OCI-LY7 (cell line): ENCODE measurements at regions not wholly inside any gene's neighbourhood (a gene's known extent, or its start where the extent isn't known, plus 50 kb on each side); places are given as distances from the start of the nearest gene placed in this dataset.

ENCODE experiments used
- BruUV-seq: library from RNA; stranded (reverse); fragments of 400-500 nt; replicated peaks from 2 replicates; lab custom pipeline; 2021; lab: Mats Ljungman, UMichigan
- CTCF ChIA-PET: fragments of 300-600 bp; sonication (Branson Sonifier 250); formaldehyde crosslinking; loops from one replicate; lab custom pipeline; 2022; ENCODE audit warnings: antibody characterized with exemption; ENCODE audit not compliant: unreplicated experiment; lab: Charles Lee
- POLR2A ChIA-PET: fragments of 300-600 bp; sonication (Branson Sonifier 250); formaldehyde crosslinking; loops from one replicate; lab custom pipeline; 2022; ENCODE audit warnings: antibody characterized with exemption; lab: Charles Lee
- DNase-seq: peaks from one replicate; pipeline ENCODE4 v3.0.0-alpha.2; 2015; ENCODE audit warnings: low spot score
- H2AFZ ChIP-seq: fragments of 200-600 bp; sonication (generic), shearing (Covaris generic); 2 replicates; pipeline ENCODE4 v1.6.1; 2014; ENCODE audit warnings: mild to moderate bottlenecking, antibody characterized with exemption, low read length, moderate library complexity
- H3K27ac ChIP-seq: fragments of 200-600 bp; sonication (generic); 2 replicates; pipeline ENCODE4 v1.5.1; 2014; ENCODE audit warnings: mixed run types, low read depth, mild to moderate bottlenecking, moderate library complexity, low read length, inconsistent platforms; ENCODE audit not compliant: poor library complexity, severe bottlenecking
- H3K36me3 ChIP-seq: fragments of 200-600 bp; sonication (generic); 2 replicates; pipeline ENCODE4 v1.6.1; 2014; ENCODE audit warnings: mild to moderate bottlenecking, antibody characterized with exemption, low read length, moderate library complexity, mixed read lengths; ENCODE audit not compliant: insufficient read depth
- H3K4me1 ChIP-seq: fragments of 200-600 bp; sonication (generic); 2 replicates; pipeline ENCODE4 v1.5.1; 2014; ENCODE audit warnings: mild to moderate bottlenecking, low read length; ENCODE audit not compliant: insufficient read depth, poor library complexity, severe bottlenecking
- H3K4me2 ChIP-seq: fragments of 200-600 bp; sonication (generic); 2 replicates; pipeline ENCODE4 v1.6.1; 2014; ENCODE audit warnings: mild to moderate bottlenecking, low read length
- H3K4me3 ChIP-seq: fragments of 200-600 bp; sonication (generic); 2 replicates; pipeline ENCODE4 v1.5.1; 2014; ENCODE audit warnings: mild to moderate bottlenecking, low read depth, low read length; ENCODE audit not compliant: poor library complexity, severe bottlenecking
- H3K79me2 ChIP-seq: fragments of 200-600 bp; sonication (generic); 2 replicates; pipeline ENCODE4 v1.6.1; 2016; ENCODE audit warnings: low read depth, mild to moderate bottlenecking, low read length, moderate library complexity, mixed read lengths; ENCODE audit not compliant: insufficient read depth
- H3K9me2 ChIP-seq: fragments of 200-600 bp; sonication (generic); 2 replicates; pipeline ENCODE4 v1.6.1; 2016; ENCODE audit warnings: mild to moderate bottlenecking, low read length, mixed read lengths; ENCODE audit not compliant: insufficient read depth
- H3K9me3 ChIP-seq: fragments of 200-600 bp; sonication (generic); 2 replicates; pipeline ENCODE4 v1.6.1; 2014; ENCODE audit warnings: mild to moderate bottlenecking, mixed run types, low read length, mixed read lengths
- H4K20me1 ChIP-seq: fragments of 200-600 bp; sonication (generic); 2 replicates; pipeline ENCODE4 v1.6.1; 2014; ENCODE audit warnings: mild to moderate bottlenecking, antibody characterized with exemption, low read length, moderate library complexity, mixed read lengths; ENCODE audit not compliant: insufficient read depth
- CTCF ChIP-seq: fragments of 200-600 bp; sonication (generic); conservative IDR thresholded peaks from 2 replicates; pipeline ENCODE4 v1.5.1; 2014; ENCODE audit warnings: mild to moderate bottlenecking, antibody characterized with exemption, low read length, moderate library complexity, mixed read lengths
- EZH2phosphoT487 ChIP-seq: fragments of 200-600 bp; sonication (generic); IDR thresholded peaks from 2 replicates; pipeline ENCODE4 v1.6.1; 2018; ENCODE audit warnings: low read depth, borderline replicate concordance, mild to moderate bottlenecking, mixed run types, antibody characterized with exemption, low read length, moderate library complexity, mixed read lengths
- intact Hi-C: fragments of 100-400 bp; cut with micrococcal nuclease; formaldehyde crosslinking; loops from one replicate; pipeline ENCODE4 v1.10.0; 2022; ENCODE audit not compliant: unreplicated experiment

DNA sequence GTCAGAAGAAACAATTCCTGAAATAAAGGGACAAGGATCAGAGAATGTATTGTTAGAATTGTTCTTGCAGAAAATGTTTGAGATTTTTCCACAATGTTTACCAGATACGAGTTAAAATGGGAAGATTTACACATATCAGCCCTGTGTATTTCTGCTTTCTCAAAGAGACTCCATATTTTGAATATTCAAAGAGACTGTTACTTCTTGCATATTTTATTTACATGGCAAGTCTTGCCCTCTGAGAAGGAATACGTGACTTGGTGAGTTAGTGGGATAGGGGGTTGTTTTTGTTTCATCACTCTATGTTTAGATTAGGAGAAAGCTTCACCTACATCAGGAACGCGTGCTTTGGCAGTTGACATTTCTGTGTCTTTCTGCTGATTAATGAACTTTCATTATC lies 56.1 kb upstream of the ZDHHC17 start:
- intact Hi-C loops = no loop called here
- Histone ChIP-seq H3K9me2 (no peaks in the 10 kb centered on the region), H3K79me2 (no peaks in the 10 kb centered on the region), H3K9me3 (no peaks in the 10 kb centered on the region), H2AFZ (no peak overlapping the region), H3K4me1 (peaks cover 3% of the 10 kb centered on the region), H3K36me3 (no peaks in the 10 kb centered on the region), H4K20me1 (no peaks in the 10 kb centered on the region), H3K4me3 (no peak overlapping the region), H3K4me2 (no peak overlapping the region), H3K27ac (no peak overlapping the region)
- no TSS peak for BruUV-seq
- ChIA-PET POLR2A (no interaction called here), CTCF (no interaction called here)
- no peak for DNase-seq
- no peak for TF ChIP-seq EZH2phosphoT487
- no peak for TF ChIP-seq CTCF

DNA sequence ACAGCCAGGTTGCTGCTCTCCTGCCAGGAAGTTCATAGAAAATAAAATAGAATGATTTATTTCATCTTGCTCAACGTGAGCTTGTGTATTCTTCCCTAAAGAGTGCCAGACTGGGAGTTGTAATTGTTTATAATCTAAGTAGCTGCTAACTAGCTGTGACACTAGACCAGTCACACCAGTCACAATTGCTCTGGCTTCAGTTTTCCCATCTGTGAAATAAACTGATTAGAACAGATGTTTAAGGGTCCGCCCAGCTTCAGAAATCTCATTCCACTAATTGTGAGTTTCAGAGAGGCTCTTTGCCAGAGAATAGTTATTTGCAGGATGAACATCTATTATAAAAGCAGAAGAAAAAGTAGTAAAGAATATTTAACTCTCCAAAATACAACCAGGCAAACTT lies 55.6 kb upstream of the ZDHHC17 start:
- TF ChIP-seq EZH2phosphoT487 = no peak
- TF ChIP-seq CTCF = no peak
- Histone ChIP-seq H3K4me3 (no peak overlapping the region), H3K9me3 (no peaks in the 10 kb centered on the region), H3K27ac (no peak overlapping the region), H3K36me3 (no peaks in the 10 kb centered on the region), H2AFZ (no peak overlapping the region), H3K79me2 (no peaks in the 10 kb centered on the region), H4K20me1 (no peaks in the 10 kb centered on the region), H3K9me2 (no peaks in the 10 kb centered on the region), H3K4me1 (peaks cover 3% of the 10 kb centered on the region), H3K4me2 (no peak overlapping the region)
- POLR2A ChIA-PET = no interaction called here
- intact Hi-C loops = no loop called here
- BruUV-seq = no TSS peak
- CTCF ChIA-PET = no interaction called here
- DNase-seq = no peak

GRCh38 chr12:76711241-76711640 lies 52.7 kb upstream of the ZDHHC17 start:
- CTCF ChIA-PET = no interaction called here
- POLR2A ChIA-PET = interaction anchor here (0.6 to 1.4 kb wide), 3 partner anchors 16 to 1479 kb away, joined by 3 to 5 read pairs (median 4); no protein-coding TSS in a partner anchor
- no peak overlapping the region for H3K4me3 ChIP-seq

More at GRCh38 chr12:76711241-76711640, 52.7 kb upstream of the ZDHHC17 start:
- H3K4me2 ChIP-seq = no peak overlapping the region
- H3K9me2 ChIP-seq = no peaks in the 10 kb centered on the region
- no peak for DNase-seq
- H3K36me3 ChIP-seq = no peaks in the 10 kb centered on the region
- H4K20me1 ChIP-seq = no peaks in the 10 kb centered on the region
- H3K79me2 ChIP-seq = no peaks in the 10 kb centered on the region
- no peak overlapping the region for H3K27ac ChIP-seq
- H3K4me1 ChIP-seq = no peaks in the 10 kb centered on the region
- TF ChIP-seq CTCF (no peak), EZH2phosphoT487 (no peak)
- BruUV-seq = no TSS peak
- no peaks in the 10 kb centered on the region for H3K9me3 ChIP-seq
- no peak overlapping the region for H2AFZ ChIP-seq
- intact Hi-C loops = no loop called here
